HCT116 (cell line): ENCODE measurements at regions not wholly inside any gene's neighbourhood (a gene's known extent, or its start where the extent isn't known, plus 50 kb on each side); places are given as distances from the start of the nearest gene placed in this dataset.

Experiments
- CEBPB ChIP-seq: IDR thresholded peaks from 2 replicates; pipeline ENCODE4 v1.6.1; 2012; ENCODE audit warnings: low read depth
- CTCF ChIP-seq, 3 experiments: fragments of 200-600 bp in 1 of 3; sonication (generic) in 1 of 3; IDR thresholded peaks in 2 of 3; conservative IDR thresholded peaks in 1 of 3; 2 replicates each; pipeline ENCODE4 v1.5.1; 2012 to 2017; ENCODE audit warnings: low read depth in 2 of 3, low read length in 2 of 3, antibody characterized with exemption in 1 of 3, borderline replicate concordance in 1 of 3, control low read depth in 1 of 3, mild to moderate bottlenecking in 1 of 3, mixed read lengths in 1 of 3, mixed run types in 1 of 3, moderate library complexity in 1 of 3; ENCODE audit not compliant: insufficient read depth in 1 of 3
- EGR1 ChIP-seq: IDR thresholded peaks from 2 replicates; pipeline ENCODE4 v1.6.1; 2012; ENCODE audit warnings: low read depth
- EZH2 ChIP-seq: fragments of 200-600 bp; sonication (generic); IDR thresholded peaks from 2 replicates; pipeline ENCODE4 v1.6.1; 2017; ENCODE audit warnings: antibody characterized with exemption, mixed run types
- EZH2phosphoT487 ChIP-seq: fragments of 200-600 bp; IDR thresholded peaks from 2 replicates; pipeline ENCODE4 v1.6.1; 2018; ENCODE audit warnings: antibody characterized with exemption, borderline replicate concordance
- JUND ChIP-seq: IDR thresholded peaks from 2 replicates; pipeline ENCODE4 v1.6.1; 2012
- POLR2A ChIP-seq: IDR thresholded peaks from 2 replicates; pipeline ENCODE4 v1.7.0; 2011; ENCODE audit warnings: borderline replicate concordance; ENCODE audit not compliant: insufficient read depth, insufficient read length; ENCODE audit errors: extremely low read depth
- POLR2AphosphoS5 ChIP-seq: IDR thresholded peaks from 2 replicates; pipeline ENCODE4 v1.6.1; 2011; ENCODE audit warnings: mild to moderate bottlenecking, low read depth, low read length, moderate library complexity
- RAD21 ChIP-seq: IDR thresholded peaks from 2 replicates; pipeline ENCODE4 v1.6.1; 2012; ENCODE audit warnings: low read depth, mild to moderate bottlenecking
- SP1 ChIP-seq: IDR thresholded peaks from 2 replicates; pipeline ENCODE4 v1.6.1; 2012; ENCODE audit warnings: low read depth
- SRF ChIP-seq: IDR thresholded peaks from 2 replicates; pipeline ENCODE4 v1.6.1; 2012; ENCODE audit warnings: low read depth
- TCF7L2 ChIP-seq: IDR thresholded peaks from 2 replicates; pipeline ENCODE4 v1.7.0; 2011; ENCODE audit warnings: borderline replicate concordance, inconsistent platforms; ENCODE audit not compliant: insufficient read depth, insufficient read length; ENCODE audit errors: extremely low read depth
- TF ChIP-seq, protein P1 (sequence below): IDR thresholded peaks from 2 replicates; pipeline ENCODE4 v1.6.1; 2012

DNA sequence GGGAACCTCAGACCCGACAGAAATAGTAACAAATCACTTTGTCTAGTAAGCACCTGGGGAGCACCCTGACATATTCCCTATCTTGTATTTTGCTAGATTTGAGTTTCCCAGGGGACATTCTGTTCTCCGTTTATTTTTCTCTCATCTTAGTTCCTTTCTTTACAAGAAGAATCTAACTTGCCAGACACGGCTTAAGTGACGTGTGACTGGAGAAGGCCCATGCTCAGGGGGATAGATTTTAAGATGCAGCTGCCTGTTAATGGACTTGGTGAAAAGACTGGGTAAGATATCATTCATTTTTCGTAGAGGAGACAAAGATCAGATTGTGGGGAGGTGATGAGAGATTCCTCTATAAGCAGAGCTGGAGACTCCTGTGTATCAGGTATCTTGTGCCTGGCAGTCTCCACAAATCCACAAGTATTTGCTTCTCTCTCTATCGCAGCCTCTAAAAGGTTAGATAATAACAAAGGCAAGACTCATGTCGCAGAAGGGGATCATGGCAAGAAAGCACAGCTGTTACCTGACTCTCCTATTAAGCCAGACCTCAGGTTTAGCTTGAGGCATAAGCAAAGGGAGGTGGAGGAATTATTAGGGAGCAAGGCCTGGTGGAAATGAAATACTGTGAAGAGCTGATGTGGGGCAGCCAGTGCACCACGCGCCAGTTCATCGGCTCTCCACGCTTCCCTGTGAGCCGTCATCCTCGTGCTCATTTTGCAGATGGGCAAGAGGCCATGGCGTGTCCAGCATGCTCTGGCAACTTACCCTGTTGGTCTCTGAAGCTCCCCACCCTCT is 347.2 kb upstream of the TNP1 start:
- TF ChIP-seq, protein P1, sequence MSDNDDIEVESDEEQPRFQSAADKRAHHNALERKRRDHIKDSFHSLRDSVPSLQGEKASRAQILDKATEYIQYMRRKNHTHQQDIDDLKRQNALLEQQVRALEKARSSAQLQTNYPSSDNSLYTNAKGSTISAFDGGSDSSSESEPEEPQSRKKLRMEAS = no peak
- TF ChIP-seq CTCF (IDR thresholded peaks at IDR 0.05 in 2 of 3, conservative IDR thresholded peaks at IDR 0.05 in 1 of 3; ENCODE audit: borderline replicate concordance in 1 of 3, insufficient read depth in 1 of 3, low read depth in 2 of 3, low read length in 2 of 3) (no peak), POLR2A (no peak), POLR2AphosphoS5 (no peak), EGR1 (no peak), EZH2phosphoT487 (no peak), RAD21 (no peak), EZH2 (no peak), CEBPB (no peak), TCF7L2 (no peak), SP1 (no peak), SRF (no peak), JUND (no peak)
